ENCODE measurements at regions not wholly inside any gene's neighbourhood (a gene's known extent, or its start where the extent isn't known, plus 50 kb on each side); places are given as distances from the start of the nearest gene placed in this dataset.

DNA sequence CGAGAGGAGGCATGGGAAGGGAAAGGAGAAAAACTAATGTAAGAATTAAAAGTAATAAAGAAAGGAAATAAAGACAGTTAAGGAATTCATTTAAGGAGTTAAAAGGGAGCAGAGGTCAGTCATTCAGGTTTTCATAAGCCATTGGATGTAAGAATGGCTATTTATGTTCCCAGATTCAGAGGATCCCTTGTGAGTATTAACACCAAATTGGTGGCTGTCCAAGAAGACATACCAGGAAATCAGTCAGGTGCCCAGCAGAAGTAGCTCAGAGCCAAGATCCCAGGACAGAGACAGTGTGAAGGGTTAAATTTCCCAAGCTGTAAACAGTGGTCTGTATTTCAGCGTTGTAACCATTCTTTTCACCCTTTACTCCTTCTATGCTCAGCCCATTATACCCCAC is 550.4 kb downstream of the BCL11A start:
- ChIA-PET POLR2A (no interaction called here), CTCF (interaction anchor here (0.6 kb wide), 1 partner anchor 148 kb away, joined by 3 read pairs; no protein-coding TSS in a partner anchor)
- no peaks in the 10 kb centered on the region for H3K9me3 Mint-ChIP-seq (ENCODE audit: low read depth)
- H3K36me3 Mint-ChIP-seq (ENCODE audit: low read depth), result no peaks in the 10 kb centered on the region
- H3K4me1 Mint-ChIP-seq, result no peaks in the 10 kb centered on the region
- no peaks in the 10 kb centered on the region for H3K27me3 Mint-ChIP-seq
- no peak for ATAC-seq
- intact Hi-C loops (cut with DNase I, micrococcal nuclease), result no loop called here
- no peak overlapping the region for H3K4me3 Mint-ChIP-seq
- no peak for DNase-seq
- no peak overlapping the region for H3K27ac Mint-ChIP-seq

DNA sequence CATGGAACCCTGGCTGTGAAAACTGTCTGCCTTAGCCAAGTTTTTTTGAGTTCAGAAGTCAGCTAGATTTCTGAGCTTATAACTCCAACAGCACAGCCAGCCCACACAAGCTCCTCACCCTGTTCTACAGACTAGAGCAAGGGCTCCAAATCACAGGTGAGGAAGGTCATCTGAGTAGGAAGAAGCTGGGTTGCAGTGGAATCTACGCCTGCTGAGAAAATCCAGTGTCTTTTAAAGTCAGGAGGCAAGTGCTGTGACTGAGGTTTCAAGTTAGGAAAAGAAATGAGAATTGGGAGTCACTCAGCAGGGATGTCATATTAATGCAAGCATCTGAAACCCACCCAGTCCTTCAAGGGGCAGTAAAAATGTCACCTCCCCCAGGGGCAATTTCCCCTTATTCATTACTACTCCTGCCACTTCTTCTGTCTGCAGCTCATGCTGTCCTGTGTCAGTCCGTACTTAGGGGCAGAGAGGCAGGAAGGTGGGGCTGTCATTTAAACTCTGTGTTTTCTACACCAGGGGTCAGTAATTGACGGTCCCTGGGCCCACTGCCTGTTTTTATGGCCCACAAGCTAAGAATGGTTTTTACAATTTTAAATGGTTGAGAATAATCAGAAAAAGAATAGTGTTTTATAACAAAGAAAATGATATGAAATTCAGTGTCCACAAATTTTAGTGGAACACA is 551.1 kb downstream of the BCL11A start:
- DNase-seq (no peak), ATAC-seq (no peak)
- intact Hi-C loops (cut with DNase I, micrococcal nuclease), result no loop called here
- H3K4me1 Mint-ChIP-seq, result no peaks in the 10 kb centered on the region
- ChIA-PET CTCF (interaction anchor here (0.6 kb wide), 1 partner anchor 149 kb away, joined by 3 read pairs; no protein-coding TSS in a partner anchor), POLR2A (no interaction called here)
- no peaks in the 10 kb centered on the region for H3K36me3 Mint-ChIP-seq (ENCODE audit: low read depth)
- no peaks in the 10 kb centered on the region for H3K27me3 Mint-ChIP-seq
- H3K4me3 Mint-ChIP-seq, result no peak overlapping the region
- H3K9me3 Mint-ChIP-seq (ENCODE audit: low read depth), result no peaks in the 10 kb centered on the region
- H3K27ac Mint-ChIP-seq, result no peak overlapping the region

DNA sequence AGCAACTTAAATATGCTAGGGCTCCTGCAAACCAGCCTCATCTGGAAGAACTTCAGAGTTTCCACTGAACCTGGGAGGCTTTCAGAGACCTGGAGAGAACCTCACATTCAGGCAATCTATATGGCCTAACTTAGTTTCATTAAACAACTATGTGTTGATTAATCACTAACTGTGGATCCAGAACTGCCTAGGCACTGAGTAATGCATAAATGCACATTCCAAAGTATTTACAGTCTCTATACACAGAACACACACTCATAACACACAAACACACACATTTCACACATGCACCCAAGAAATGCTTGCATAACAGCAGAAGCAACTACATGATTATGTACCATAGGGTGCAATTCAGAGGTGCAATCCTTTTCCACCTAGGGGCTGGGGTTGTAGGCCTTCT is 552.8 kb downstream of the BCL11A start:
- no peaks in the 10 kb centered on the region for H3K4me1 Mint-ChIP-seq
- POLR2A ChIA-PET, result no interaction called here
- no peak overlapping the region for H3K27ac Mint-ChIP-seq
- DNase-seq, result no peak
- H3K27me3 Mint-ChIP-seq, result no peaks in the 10 kb centered on the region
- no peak overlapping the region for H3K4me3 Mint-ChIP-seq
- no peak for ATAC-seq
- CTCF ChIA-PET, result no interaction called here
- no peaks in the 10 kb centered on the region for H3K9me3 Mint-ChIP-seq (ENCODE audit: low read depth)
- intact Hi-C loops (cut with DNase I, micrococcal nuclease), result no loop called here
- no peaks in the 10 kb centered on the region for H3K36me3 Mint-ChIP-seq (ENCODE audit: low read depth)

DNA sequence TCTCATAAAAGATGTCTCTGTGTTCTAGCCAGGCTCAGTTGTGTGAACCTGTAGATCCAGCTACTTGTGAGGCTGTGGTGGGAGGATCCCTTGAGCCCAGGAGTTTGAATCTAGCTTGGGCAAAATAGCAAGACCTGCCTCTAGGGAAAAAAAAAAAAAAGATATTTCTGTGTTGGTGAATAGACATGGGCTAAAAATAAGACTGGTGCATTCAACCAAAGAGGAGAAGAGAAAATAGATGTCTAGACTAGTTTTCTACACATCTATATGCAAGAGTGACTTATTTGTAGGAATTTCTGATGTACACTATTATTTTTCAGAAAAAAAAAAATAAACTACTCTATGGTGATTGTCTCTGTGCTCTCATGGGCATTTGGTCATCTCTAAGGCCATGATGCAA is 555.1 kb downstream of the BCL11A start:
- no peaks in the 10 kb centered on the region for H3K27me3 Mint-ChIP-seq
- ChIA-PET CTCF (no interaction called here), POLR2A (no interaction called here)
- no peak overlapping the region for H3K4me3 Mint-ChIP-seq
- H3K9me3 Mint-ChIP-seq (ENCODE audit: low read depth), result no peaks in the 10 kb centered on the region
- no peaks in the 10 kb centered on the region for H3K36me3 Mint-ChIP-seq (ENCODE audit: low read depth)
- H3K27ac Mint-ChIP-seq, result no peak overlapping the region
- intact Hi-C loops (cut with DNase I, micrococcal nuclease), result no loop called here
- DNase-seq (no peak), ATAC-seq (no peak)
- no peaks in the 10 kb centered on the region for H3K4me1 Mint-ChIP-seq

DNA sequence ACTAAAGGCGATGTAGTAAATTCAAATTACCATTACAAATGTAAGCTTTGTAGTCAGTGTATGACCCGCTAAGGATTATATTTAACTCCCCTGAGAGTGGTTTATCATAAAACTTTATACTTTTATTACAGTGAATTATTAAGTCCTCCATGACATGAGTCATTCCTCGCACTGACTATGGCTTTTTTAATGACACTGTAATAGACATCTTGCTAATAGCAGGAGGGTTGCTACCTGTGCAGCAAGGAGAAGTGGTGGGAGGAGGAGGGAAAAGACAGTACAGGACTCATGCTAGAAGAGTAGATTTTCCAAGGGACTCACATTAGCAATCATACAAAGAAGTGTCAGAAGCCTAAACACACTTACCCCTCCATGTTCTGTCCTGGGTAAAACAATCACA is 556.1 kb downstream of the BCL11A start:
- no peak overlapping the region for H3K4me3 Mint-ChIP-seq
- ATAC-seq, result no peak
- intact Hi-C loops (cut with DNase I, micrococcal nuclease), result no loop called here
- no peak for DNase-seq
- no peaks in the 10 kb centered on the region for H3K9me3 Mint-ChIP-seq (ENCODE audit: low read depth)
- H3K27ac Mint-ChIP-seq, result no peak overlapping the region
- ChIA-PET CTCF (no interaction called here), POLR2A (no interaction called here)
- no peaks in the 10 kb centered on the region for H3K4me1 Mint-ChIP-seq
- H3K36me3 Mint-ChIP-seq (ENCODE audit: low read depth), result no peaks in the 10 kb centered on the region
- H3K27me3 Mint-ChIP-seq, result no peaks in the 10 kb centered on the region

DNA sequence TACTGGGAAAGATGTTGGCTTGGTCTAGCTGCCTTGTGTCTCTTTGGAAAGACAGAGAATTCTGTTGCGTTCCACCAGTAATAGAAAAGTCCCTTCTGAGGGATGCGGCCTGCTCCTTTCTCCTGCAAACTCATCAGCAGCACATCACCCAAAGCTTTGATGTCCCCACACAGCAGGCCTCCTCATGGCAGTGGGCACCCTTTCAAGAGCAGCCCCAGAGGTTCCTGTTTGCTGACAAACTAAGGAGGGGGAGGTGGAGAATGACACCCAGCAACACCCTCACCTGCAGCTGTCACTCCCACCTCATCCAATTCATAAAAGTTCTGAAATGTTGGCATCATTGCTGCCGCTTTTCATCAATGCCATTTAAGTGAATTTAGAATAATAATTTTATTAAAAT is 556.6 kb downstream of the BCL11A start:
- Mint-ChIP-seq H3K4me3 (no peak overlapping the region), H3K27ac (no peak overlapping the region), H3K4me1 (no peaks in the 10 kb centered on the region), H3K27me3 (no peaks in the 10 kb centered on the region), H3K36me3 (ENCODE audit: low read depth) (no peaks in the 10 kb centered on the region), H3K9me3 (ENCODE audit: low read depth) (no peaks in the 10 kb centered on the region)
- intact Hi-C loops (cut with DNase I, micrococcal nuclease), result no loop called here
- ChIA-PET CTCF (no interaction called here), POLR2A (no interaction called here)
- ATAC-seq, result no peak
- DNase-seq, result no peak

DNA sequence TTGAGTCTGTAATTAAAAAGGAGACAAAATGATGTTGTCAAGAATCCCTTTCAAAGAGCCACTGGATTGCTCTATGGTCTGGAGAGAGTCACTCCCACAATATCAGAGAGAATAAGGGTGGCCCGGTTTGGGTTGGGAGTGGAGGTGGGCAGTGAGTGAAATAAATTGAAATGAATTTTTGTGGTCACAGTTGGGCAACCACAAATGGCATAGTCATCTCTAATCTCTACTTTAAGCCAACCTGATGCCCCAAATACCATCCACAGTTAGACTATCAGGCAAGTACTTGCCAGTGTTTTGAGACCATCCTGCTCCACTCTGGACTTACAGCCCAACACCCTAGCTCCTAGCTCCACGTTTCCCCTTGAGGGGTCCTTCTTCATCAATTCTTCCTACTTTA is 559.7 kb downstream of the BCL11A start:
- Mint-ChIP-seq H3K36me3 (ENCODE audit: low read depth) (no peaks in the 10 kb centered on the region), H3K4me3 (no peak overlapping the region)
- no peak for ATAC-seq

DNA sequence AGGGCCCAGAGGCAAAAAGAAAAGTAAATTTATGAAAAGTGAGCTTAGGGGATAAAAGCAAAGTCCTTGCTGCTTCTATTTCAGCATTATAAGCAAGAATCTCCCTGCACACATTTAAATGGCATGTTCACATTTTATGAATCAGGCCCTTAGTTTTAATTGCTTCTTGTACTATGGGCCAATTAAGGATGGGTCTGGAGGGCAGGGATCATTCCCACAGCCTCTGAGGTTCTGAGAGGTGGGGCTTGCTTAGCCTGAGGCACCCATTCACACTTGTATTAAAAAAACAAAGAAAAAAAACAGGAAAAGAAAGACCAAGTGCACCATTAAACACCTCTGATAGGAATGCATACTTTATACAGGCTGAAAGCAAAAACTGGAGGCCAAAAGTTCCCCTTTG is 565.1 kb downstream of the BCL11A start:
- no peaks in the 10 kb centered on the region for H3K27me3 Mint-ChIP-seq
- ATAC-seq, result no peak

More for the DNA sequence above, 559.7 kb downstream of the BCL11A start:
- Mint-ChIP-seq H3K9me3 (ENCODE audit: low read depth) (no peaks in the 10 kb centered on the region), H3K27ac (no peak overlapping the region), H3K27me3 (no peaks in the 10 kb centered on the region), H3K4me1 (no peaks in the 10 kb centered on the region)
- intact Hi-C loops (cut with DNase I, micrococcal nuclease), result no loop called here
- DNase-seq, result no peak
- POLR2A ChIA-PET, result no interaction called here
- CTCF ChIA-PET, result no interaction called here

DNA sequence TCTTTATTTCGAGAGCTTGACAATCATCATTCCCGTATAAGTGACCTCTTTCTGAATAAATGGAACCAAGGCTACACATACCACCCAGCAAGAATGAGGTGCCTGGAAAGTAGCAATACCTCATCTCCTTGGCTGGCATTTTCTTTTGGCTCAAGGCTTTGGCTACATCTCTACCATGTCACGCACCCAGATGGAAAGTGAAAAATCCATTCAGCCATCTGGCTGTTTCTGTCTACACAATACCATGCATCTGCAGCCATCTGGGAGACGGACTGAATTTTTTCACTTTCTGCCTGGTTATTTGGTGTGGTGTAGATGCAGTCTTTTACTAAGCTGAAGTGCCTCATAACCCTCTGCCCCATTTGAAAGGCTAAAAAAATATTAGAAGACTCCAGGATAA is 566.9 kb downstream of the BCL11A start:
- no peaks in the 10 kb centered on the region for H3K9me3 Mint-ChIP-seq (ENCODE audit: low read depth)
- ChIA-PET CTCF (no interaction called here), POLR2A (no interaction called here)
- no peak overlapping the region for H3K27ac Mint-ChIP-seq
- H3K4me3 Mint-ChIP-seq, result no peak overlapping the region
- H3K27me3 Mint-ChIP-seq, result no peaks in the 10 kb centered on the region
- DNase-seq, result no peak
- intact Hi-C loops (cut with DNase I, micrococcal nuclease), result no loop called here
- H3K36me3 Mint-ChIP-seq (ENCODE audit: low read depth), result no peaks in the 10 kb centered on the region
- H3K4me1 Mint-ChIP-seq, result no peaks in the 10 kb centered on the region
- no peak for ATAC-seq

More for the DNA sequence above, 565.1 kb downstream of the BCL11A start:
- Mint-ChIP-seq H3K36me3 (ENCODE audit: low read depth) (no peaks in the 10 kb centered on the region), H3K9me3 (ENCODE audit: low read depth) (no peaks in the 10 kb centered on the region), H3K27ac (no peak overlapping the region), H3K4me3 (no peak overlapping the region), H3K4me1 (no peaks in the 10 kb centered on the region)
- ChIA-PET CTCF (interaction anchor here (0.8 to 1.3 kb wide), 2 partner anchors 41 to 45 kb away, joined by 3 read pairs; no protein-coding TSS in a partner anchor), POLR2A (interaction anchor here (0.5 kb wide), 1 partner anchor 179 kb away, joined by 5 read pairs; no protein-coding TSS in a partner anchor)
- intact Hi-C loops (cut with DNase I, micrococcal nuclease), result no loop called here
- DNase-seq, result no peak

DNA sequence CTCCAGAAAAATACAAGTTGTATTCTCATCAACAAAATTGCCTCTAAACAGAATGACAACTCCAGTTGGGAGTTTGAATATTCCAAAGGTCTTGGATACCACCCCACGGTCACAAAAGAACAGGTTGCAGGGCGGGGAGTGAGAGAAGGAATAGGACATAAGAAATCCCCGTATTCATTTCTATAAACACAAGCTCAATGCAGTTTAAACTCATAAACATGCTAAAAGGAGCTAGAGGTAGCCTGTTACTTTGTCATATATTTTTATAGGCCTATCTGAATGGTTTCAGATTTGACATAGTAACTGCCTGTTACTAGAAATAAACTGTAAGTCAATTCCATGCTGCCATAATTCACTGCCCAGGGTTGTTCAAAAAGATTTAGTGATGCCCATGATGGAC is 567.5 kb downstream of the BCL11A start:
- H3K36me3 Mint-ChIP-seq (ENCODE audit: low read depth), result no peaks in the 10 kb centered on the region
- H3K4me3 Mint-ChIP-seq, result no peak overlapping the region
- no peaks in the 10 kb centered on the region for H3K27me3 Mint-ChIP-seq
- POLR2A ChIA-PET, result no interaction called here
- H3K4me1 Mint-ChIP-seq, result no peaks in the 10 kb centered on the region
- no peak overlapping the region for H3K27ac Mint-ChIP-seq
- DNase-seq (no peak), ATAC-seq (no peak)
- H3K9me3 Mint-ChIP-seq (ENCODE audit: low read depth), result no peaks in the 10 kb centered on the region
- intact Hi-C loops (cut with DNase I, micrococcal nuclease), result no loop called here
- CTCF ChIA-PET, result no interaction called here

DNA sequence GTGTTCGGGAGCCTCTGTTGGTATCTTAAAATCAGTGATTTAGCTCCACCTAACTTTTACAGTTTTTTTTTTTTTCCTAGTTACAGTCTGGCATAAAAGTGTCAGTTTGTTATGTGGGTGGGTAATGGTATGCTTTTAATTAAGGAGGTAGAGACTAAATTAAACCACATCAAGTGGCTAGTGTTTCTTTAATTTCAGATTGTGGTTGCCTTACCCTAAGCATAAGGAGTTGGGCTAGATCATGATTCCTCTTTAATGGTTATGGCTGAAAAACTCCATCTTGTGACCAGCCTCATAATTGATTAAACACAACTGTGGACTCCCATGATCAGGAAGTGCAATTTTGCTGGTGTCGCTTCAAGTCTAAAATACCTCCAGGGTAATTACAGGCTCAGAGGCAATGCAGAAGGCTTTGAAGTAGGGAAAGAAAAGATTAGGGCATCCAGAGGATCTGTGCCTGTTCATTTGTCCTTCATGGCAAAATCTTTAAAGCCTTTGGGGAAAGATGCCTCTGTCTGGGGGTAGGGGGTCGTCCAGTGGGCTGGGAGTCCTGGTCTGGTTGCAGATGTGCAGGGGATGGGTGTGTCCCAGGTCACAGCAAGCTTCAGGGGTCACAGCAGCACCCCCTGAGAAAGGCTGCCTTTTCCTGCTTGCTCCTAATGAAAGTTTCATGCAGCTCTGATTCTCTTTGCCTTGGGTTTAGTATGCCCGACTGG is 579.2 kb downstream of the BCL11A start:
- POLR2A ChIA-PET, result no interaction called here
- Mint-ChIP-seq H3K4me3 (no peak overlapping the region), H3K4me1 (peaks cover 7% of the 10 kb centered on the region), H3K27ac (no peak overlapping the region), H3K9me3 (ENCODE audit: low read depth) (no peaks in the 10 kb centered on the region), H3K36me3 (ENCODE audit: low read depth) (no peaks in the 10 kb centered on the region), H3K27me3 (peaks cover 3% of the 10 kb centered on the region)
- intact Hi-C loops (cut with DNase I, micrococcal nuclease), result no loop called here
- no peak for ATAC-seq
- CTCF ChIA-PET, result interaction anchor here (0.9 kb wide), 1 partner anchor 9 kb away, joined by 5 read pairs; no protein-coding TSS in a partner anchor
- DNase-seq, result no peak

DNA sequence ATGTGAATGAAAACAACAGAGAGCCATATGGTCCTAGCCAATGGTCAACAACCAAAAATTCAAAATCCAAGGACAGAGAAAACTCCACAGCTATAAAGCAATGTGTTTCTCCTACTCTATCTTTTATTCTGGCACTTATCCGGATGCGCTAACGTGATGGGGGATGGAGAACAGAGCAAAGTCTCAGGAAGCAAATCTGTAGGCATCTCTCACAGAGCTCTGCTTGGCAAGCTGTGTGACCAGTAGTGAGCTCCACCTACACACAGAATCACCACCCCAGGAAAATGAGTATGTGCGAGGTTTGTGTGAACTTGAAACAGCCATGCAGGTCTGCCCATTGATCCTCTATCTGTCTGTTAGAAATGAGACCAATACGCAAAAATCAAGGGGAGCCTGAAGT is 584.3 kb downstream of the BCL11A start:
- H3K4me3 Mint-ChIP-seq, result no peak overlapping the region
- H3K36me3 Mint-ChIP-seq (ENCODE audit: low read depth), result no peaks in the 10 kb centered on the region
- H3K27ac Mint-ChIP-seq, result no peak overlapping the region
- no peaks in the 10 kb centered on the region for H3K9me3 Mint-ChIP-seq (ENCODE audit: low read depth)
- ATAC-seq (no peak), DNase-seq (no peak)
- peaks cover 6% of the 10 kb centered on the region for H3K4me1 Mint-ChIP-seq
- intact Hi-C loops (cut with DNase I, micrococcal nuclease), result no loop called here
- H3K27me3 Mint-ChIP-seq, result no peaks in the 10 kb centered on the region
- POLR2A ChIA-PET, result no interaction called here
- CTCF ChIA-PET, result interaction anchor here (0.6 kb wide), 1 partner anchor 293 kb away, joined by 3 read pairs; no protein-coding TSS in a partner anchor
